GM13976 (cell line): ENCODE measurements at regions not wholly inside any gene's neighbourhood (a gene's known extent, or its start where the extent isn't known, plus 50 kb on each side); places are given as distances from the start of the nearest gene placed in this dataset.

ENCODE experiments used
- DNase-seq: peaks from one replicate; pipeline ENCODE4 v3.0.0; 2012; ENCODE audit warnings: low spot score
- CTCF ChIP-seq: IDR thresholded peaks from 2 replicates; pipeline ENCODE4 v1.5.1; 2012; ENCODE audit warnings: borderline replicate concordance, mild to moderate bottlenecking; ENCODE audit not compliant: insufficient read depth; ENCODE audit errors: extremely low read depth, missing control alignments, control extremely low read depth
- in situ Hi-C: fragments of 300-500 bp; cut with MboI; formaldehyde crosslinking; loops from one replicate; pipeline ENCODE4 v1.12.0; 2022; ENCODE audit warnings: low sequenced_read_pairs, mixed read lengths, inconsistent platforms; ENCODE audit not compliant: unreplicated experiment

- DNase-seq = no peak
- in situ Hi-C loops = no loop called here
- no peak for TF ChIP-seq CTCF
Measured at GRCh38 chr2:576292-576691, 100.9 kb downstream of the TMEM18 start.

GRCh38 chr2:575727-576236 is 101.4 kb downstream of the TMEM18 start:
- in situ Hi-C loops = no loop called here
- no peak for TF ChIP-seq CTCF

GRCh38 chr2:575030-575726 is 102.0 kb downstream of the TMEM18 start:
- in situ Hi-C loops = no loop called here
- DNase-seq = no peak
- TF ChIP-seq CTCF = no peak

More at GRCh38 chr2:575727-576236, 101.4 kb downstream of the TMEM18 start:
- no peak for DNase-seq

GRCh38 chr2:573805-574392 is 103.3 kb downstream of the TMEM18 start:
- no peak for DNase-seq
- TF ChIP-seq CTCF = no peak
- in situ Hi-C loops = no loop called here

- in situ Hi-C loops = no loop called here
- no peak for TF ChIP-seq CTCF
- no peak for DNase-seq
Measured at GRCh38 chr2:573025-573424, 104.2 kb downstream of the TMEM18 start.

- no peak for DNase-seq
- TF ChIP-seq CTCF = no peak
- in situ Hi-C loops = no loop called here
Measured at GRCh38 chr2:569681-570080, 107.5 kb downstream of the TMEM18 start.
